Amniotic epithelial cell (primary cell): ENCODE measurements at regions not wholly inside any gene's neighbourhood (a gene's known extent, or its start where the extent isn't known, plus 50 kb on each side); places are given as distances from the start of the nearest gene placed in this dataset.

Experiments
- DNase-seq: peaks from one replicate; pipeline ENCODE4 v3.0.0-alpha.2; 2010; ENCODE audit warnings: low read depth

DNA sequence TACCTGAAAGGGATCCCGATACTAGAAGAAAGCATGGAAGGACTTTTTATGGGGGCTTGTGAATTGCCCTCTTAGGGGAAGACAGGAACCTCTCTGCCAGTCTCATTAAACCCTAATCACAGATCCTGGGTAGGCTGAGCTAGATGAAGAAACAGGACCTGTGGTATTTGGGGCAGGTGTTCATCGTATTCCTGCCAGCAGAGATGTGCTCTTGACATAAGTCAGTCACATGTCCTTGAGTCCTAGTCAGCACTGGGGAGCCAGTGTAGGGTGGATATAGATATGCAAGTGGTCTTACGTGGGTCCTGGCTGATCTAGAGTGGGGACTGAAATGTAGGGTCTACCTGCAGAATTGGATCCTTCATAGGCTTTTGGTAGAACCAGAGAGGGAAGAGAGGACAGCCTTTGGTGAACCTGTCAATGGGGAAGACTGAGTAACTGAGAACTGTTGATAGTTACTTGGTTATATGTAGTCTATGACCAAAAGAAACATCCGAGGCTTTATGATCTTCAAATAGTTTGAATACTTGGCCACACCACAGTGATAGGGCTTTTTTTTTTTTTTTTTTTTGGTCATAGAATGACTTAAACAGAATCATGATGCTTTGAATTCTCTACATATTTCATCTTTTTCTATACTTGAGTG lies 63.5 kb upstream of the WDR1 start:
- no peak for DNase-seq

DNA sequence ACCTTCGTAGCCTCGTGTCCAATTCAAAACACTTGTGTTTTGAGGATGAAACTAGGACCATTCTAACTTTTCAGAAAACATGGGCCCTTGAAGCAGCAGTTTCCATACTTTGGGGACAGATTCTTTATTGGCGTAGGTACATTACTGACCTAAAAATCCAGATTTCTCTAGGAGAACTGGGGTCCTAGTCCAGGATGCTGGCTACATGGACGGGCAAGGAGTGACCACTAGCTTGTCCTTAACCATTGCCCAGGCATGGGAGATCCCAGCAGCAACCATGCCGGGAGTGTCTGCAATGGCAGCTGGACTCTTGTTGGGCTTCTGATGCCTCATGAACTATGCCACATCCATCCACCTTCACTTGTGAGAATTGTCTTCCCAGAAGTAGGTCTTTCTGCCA lies 62.2 kb upstream of the WDR1 start:
- DNase-seq = no peak

DNA sequence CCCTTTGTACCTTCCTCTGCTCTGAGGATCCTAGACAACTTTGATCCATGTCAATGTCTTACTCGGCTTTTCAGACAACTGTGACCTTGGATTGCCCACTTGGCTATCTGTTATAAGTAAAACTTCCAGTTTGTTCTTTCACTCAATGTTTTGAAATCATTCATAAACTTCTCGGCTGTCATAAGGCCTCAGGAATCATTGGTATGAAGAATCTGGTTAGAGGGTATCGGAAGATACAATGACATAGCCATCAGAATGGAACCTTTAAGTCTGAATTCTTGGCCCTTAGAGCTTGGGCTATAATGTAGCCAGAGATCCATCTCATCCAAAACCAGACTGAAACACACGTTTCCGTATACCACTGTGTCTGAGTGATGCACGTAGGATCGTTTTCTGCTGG lies 59.0 kb upstream of the WDR1 start:
- DNase-seq = no peak

DNA sequence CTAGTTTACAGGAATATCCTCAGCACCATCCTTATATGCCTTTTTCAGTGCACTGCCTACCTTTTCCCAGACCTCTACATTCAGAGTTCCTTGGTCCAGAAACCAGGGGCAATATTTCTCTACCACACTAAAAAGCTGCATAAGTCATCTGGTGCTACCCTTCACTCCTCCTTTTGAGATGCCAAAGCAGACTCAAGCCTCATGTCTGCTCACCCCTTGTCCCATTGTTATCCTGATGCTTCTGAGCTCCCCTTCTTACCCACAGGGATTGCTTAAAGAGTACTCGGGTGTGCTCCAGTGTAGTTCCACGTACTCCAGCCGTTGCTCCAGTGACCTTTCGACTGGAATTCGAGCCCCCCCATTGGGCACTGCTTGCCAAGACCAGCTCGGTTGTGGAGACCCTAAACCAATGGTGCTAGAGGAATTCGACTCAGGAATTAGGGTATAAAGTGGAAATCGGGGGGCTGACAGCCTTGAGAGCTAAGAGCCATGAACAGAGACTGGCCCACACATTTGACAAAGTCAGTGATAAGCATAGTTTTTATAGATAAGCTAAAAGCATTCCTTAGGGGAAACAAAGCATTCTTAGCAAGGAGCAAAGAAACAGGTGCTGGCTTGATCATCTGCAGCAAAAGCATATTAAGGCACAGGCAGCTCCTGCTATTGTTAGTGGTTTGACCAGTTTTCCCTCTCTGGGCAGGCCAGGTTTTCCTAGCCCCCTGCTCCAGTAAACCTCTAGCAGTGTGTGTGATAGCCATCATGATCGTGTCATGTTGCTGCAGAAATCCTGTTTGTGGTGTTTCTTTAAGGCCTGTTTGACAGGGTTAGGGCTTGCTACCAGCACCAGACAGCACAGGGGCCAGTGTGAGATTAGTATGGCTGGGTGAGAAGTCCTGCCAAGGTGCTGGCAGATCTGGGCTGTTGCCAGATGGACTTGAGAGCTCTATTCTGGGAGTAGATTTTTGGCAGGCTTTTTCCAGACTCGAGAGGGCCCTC lies 57.5 kb upstream of the WDR1 start:
- DNase-seq = no peak

DNA sequence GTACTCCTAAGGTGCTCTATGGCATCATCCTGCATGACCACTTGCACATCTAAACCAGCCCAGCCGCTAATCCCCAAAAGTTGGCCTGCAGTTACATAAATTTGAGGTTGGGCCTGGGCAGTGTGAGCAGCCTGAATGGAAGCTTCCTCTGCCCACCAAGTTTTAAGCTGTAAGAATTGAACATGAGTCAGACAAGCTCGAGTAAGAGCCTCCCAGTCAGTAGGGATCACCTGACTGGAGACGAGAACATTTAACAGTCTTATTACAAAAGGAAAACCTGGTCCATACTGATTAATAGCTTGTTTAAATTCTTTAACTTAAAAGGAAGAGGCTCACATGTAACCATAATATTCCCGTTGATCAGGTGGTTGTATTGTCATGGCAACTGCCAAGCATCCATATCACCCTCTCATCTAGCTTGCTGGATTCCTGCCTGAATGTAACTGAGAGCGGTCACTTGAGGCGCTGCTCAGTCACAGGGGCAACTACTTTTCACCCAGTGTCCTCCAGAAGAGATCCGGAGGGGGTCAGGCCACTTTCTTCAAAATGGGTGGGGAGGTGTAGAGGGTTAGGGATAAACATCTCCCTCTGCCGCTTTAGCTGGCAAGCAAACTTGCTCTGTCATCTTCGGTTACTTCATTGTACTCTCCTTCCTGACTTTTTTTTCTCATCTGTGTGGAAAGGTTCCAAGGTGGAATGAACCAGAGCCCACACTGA lies 56.6 kb upstream of the WDR1 start:
- peak; percentile 33 for DNase-seq

DNA sequence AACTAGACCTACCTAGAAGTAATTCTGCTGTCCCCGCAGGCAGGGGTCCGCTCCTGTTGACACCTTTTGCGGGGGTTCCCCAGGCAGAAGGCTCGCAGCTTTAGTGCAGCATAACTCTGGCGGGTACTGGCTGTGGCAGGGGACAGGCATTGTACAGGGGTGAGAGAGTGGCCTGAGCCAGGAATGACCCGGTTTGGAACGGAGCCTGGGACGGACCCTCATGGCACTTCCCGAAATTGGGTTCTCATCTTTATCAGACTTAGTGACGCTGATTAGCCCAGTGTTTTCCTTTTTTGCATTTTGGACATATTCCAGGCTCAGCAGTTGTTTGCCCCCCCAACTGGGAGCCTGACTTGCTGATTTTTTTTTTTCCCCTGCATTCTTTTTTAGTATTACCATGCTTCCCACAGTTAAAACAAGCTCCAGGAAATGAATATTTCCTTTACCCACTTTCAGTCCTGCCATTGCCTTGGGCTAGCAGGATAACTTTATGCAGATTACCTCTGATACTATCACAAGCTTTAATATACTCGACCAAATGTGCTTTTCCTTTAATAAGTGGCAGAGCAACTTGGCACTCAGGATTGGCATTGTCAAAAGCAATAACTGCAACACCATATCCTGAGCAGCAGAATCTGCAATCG lies 55.8 kb upstream of the WDR1 start:
- no peak for DNase-seq

DNA sequence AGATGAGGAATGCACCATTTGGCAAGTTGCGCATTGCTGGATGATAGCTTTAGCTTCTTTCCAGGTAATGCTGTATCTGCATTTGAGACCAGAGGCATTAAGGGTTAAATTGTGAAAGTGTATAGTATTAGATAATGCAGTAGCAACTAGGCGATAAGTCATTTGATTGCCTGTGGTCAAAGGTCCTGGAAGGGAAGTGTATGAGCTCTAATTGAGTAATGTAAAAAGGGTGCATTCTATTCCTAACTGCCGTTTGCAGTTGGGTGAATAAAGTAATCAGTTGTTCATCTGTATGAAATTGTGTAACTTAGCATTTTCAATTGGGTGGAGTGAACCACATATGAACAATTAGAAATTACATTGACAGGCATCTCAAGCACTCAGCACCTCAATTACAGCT lies 54.5 kb upstream of the WDR1 start:
- DNase-seq = no peak

DNA sequence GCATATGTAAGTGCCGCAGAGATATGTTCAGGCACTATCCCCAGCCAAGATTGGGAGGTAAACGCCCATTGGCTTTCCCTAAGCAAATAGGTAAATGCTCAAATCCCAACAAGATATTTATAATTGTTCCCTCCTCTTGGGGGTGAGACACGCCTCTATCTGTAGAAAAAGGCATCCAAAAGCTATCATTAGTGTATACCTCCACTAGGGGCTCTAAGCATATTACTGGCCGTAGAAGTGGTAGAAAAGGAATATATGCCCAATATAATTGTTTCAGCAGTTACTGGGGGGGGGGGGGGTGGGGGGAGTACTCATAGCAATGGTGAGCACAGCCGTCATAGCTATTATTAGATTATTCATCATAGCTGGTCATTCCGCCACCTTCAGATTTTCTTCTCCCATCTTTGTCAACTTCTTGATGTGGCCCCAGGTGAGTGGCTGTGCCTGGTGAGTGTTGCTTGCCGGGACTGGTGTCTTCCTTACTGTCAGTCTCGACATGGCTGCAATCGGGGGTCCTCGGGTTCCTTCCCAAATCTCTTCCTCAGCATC lies 53.3 kb upstream of the WDR1 start:
- DNase-seq = no peak

DNA sequence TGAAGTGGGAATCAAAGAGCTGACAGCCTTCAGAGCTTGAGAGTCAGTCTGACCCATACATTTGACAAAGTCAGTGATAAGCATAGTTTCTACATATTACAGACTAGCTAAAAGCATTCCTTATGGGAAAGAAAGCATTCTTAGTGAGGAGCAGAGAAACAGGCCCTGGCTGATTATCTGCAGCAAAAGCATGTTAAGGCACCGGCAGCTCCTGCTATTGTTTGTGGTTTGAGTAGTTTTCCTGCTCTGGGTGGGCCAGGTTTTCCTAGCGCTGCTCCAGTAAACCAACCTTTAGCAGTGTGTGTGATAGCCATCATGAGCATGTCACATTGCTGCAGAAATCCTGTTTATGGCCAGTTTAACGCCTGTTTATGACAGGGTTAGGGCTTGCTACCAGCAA lies 51.6 kb upstream of the WDR1 start:
- DNase-seq = no peak

DNA sequence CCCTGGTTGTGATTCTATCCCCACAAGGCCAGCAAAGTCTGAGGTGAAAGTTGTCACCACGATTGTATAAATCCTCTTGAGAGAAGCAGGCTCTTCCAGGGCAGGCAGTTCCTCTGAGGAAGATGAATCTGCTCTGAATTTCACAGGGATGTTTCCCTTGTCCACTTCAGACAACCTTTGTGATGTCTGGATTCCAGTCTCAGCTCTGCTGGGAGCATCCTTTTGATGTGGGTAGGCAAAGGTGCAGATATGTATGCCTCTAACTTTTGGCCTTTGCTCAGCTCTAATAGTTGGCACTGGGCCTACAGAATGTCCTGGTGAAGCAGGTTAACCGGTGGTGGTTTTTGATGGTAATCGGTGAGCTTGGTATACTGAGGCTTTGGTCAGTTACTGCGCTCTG lies 50.6 kb upstream of the WDR1 start:
- DNase-seq = no peak
